ENCODE measurements at regions not wholly inside any gene's neighbourhood (a gene's known extent, or its start where the extent isn't known, plus 50 kb on each side); places are given as distances from the start of the nearest gene placed in this dataset.

DNA sequence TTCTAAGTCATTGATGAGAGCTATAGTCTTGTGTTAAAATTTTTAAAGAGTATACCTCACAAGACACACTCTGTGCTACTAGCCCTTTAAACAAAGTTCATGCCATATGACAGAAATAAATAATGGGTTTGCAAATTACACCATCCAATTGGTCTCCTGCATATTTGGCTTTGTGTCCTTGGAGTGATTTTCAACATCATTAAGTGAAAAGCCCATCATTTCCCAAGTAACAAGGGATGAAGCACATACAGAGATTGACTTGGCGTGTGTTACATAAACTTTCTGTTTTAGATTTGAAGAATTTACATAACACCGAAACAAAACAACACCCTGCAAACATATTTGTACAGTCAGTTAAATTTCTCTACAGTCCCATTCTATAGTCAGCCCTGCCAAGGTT, 216.9 kb upstream of the NEIL3 start:
- H3K27me3 ChIP-seq (ENCODE audit: control insufficient read depth in 1 of 2, insufficient read depth in 2 of 2, low read length in 2 of 2) = no peaks in the 10 kb centered on the region
- H3K9ac ChIP-seq (ENCODE audit: insufficient read depth, low read depth, low read length) = no peak overlapping the region
- no peaks in the 10 kb centered on the region for H4K20me1 ChIP-seq (ENCODE audit: insufficient read depth, low read length)
- FAIRE-seq = no peak
- H3K4me3 ChIP-seq (replicated peaks in 1 of 3; ENCODE audit: insufficient read depth in 1 of 3, low read depth in 2 of 3, low read length in 3 of 3) = no peak overlapping the region
- intact Hi-C loops (cut with micrococcal nuclease; ENCODE audit: unreplicated experiment) = no loop called here
- H3K4me1 ChIP-seq (ENCODE audit: insufficient read depth, low read length) = no peaks in the 10 kb centered on the region
- WGBS (ENCODE audit: low lambda C conversion rate) = 28% methylated on average over 2 of the region's 2 CpGs
- in situ Hi-C loops (cut with HindIII; ENCODE audit: extremely low pct_ligation_motif_present, low pct_unique_long_range_greater_than_20kb) = no loop called here
- CTCF ChIA-PET (ENCODE audit: low intra/inter-chr PET ratio, low total read pairs) = no interaction called here
- no peak overlapping the region for H3K27ac ChIP-seq (ENCODE audit: extremely low read length, insufficient read depth, low read length)
- no peak for ATAC-seq
- TF ChIP-seq, protein P1, sequence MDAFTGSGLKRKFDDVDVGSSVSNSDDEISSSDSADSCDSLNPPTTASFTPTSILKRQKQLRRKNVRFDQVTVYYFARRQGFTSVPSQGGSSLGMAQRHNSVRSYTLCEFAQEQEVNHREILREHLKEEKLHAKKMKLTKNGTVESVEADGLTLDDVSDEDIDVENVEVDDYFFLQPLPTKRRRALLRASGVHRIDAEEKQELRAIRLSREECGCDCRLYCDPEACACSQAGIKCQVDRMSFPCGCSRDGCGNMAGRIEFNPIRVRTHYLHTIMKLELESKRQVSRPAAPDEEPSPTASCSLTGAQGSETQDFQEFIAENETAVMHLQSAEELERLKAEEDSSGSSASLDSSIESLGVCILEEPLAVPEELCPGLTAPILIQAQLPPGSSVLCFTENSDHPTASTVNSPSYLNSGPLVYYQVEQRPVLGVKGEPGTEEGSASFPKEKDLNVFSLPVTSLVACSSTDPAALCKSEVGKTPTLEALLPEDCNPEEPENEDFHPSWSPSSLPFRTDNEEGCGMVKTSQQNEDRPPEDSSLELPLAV (CRISPR knock-in tag; conservative IDR thresholded peaks at IDR 0.05; ENCODE audit: low read depth) = no peak
- TF ChIP-seq ZNF720 (CRISPR knock-in tag; IDR thresholded peaks at IDR 0.05) = no peak
- no peak for TF ChIP-seq ZNF660 (CRISPR knock-in tag; IDR thresholded peaks at IDR 0.05; ENCODE audit: borderline replicate concordance, low read depth)
- no peak for TF ChIP-seq ZNF740 (CRISPR knock-in tag; IDR thresholded peaks at IDR 0.05)
- TF ChIP-seq, protein P2, sequence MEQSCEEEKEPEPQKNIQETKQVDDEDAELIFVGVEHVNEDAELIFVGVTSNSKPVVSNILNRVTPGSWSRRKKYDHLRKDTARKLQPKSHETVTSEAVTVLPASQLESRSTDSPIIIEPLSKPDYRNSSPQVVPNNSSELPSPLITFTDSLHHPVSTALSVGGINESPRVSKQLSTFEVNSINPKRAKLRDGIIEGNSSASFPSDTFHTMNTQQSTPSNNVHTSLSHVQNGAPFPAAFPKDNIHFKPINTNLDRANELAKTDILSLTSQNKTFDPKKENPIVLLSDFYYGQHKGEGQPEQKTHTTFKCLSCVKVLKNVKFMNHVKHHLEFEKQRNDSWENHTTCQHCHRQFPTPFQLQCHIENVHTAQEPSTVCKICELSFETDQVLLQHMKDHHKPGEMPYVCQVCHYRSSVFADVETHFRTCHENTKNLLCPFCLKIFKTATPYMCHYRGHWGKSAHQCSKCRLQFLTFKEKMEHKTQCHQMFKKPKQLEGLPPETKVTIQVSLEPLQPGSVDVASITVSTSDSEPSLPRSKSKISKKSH (CRISPR knock-in tag; IDR thresholded peaks at IDR 0.05; ENCODE audit: borderline replicate concordance) = no peak
- TF ChIP-seq ZFP41 (CRISPR knock-in tag; IDR thresholded peaks at IDR 0.05; ENCODE audit: borderline replicate concordance) = no peak
- TF ChIP-seq SNRNP70 (IDR thresholded peaks at IDR 0.05; ENCODE audit: low read depth, low read length) = no peak
- no peak for TF ChIP-seq DZIP1 (CRISPR knock-in tag; IDR thresholded peaks at IDR 0.05)
- TF ChIP-seq ZEB1 (IDR thresholded peaks at IDR 0.05; ENCODE audit: insufficient replicate concordance, low read depth) = no peak
- no peaks in the 10 kb centered on the region for H3K9me3 ChIP-seq (ENCODE audit: low read length)
- DNase-seq (ENCODE audit: low spot score) = no peak
- no peaks in the 10 kb centered on the region for H3K79me2 ChIP-seq (ENCODE audit: insufficient read depth, low read length)
- POLR2A ChIA-PET = no interaction called here
- no peaks in the 10 kb centered on the region for H3K36me3 ChIP-seq (replicated peaks in 1 of 2; ENCODE audit: control insufficient read depth in 1 of 2, insufficient read depth in 2 of 2, low read length in 2 of 2)
- no peak overlapping the region for H3K4me2 ChIP-seq (ENCODE audit: low read depth, low read length)
- no peak overlapping the region for H2AFZ ChIP-seq (ENCODE audit: low read length)
- BruUV-seq (replicated peaks) = no TSS peak
